ENCODE measurements at regions not wholly inside any gene's neighbourhood (a gene's known extent, or its start where the extent isn't known, plus 50 kb on each side); places are given as distances from the start of the nearest gene placed in this dataset.

GRCh38 chr2:239704737-239705136, 303.9 kb upstream of the HDAC4 start:
- Histone ChIP-seq H3K27me3 (ENCODE audit: insufficient read depth, low read length) (no peaks in the 10 kb centered on the region), H3K9me3 (ENCODE audit: insufficient read depth, low read depth, low read length) (peaks cover 7% of the 10 kb centered on the region; the same call in 1 of the 2 replicates), H3K4me1 (ENCODE audit: insufficient read depth, low read length) (no peaks in the 10 kb centered on the region), H3K27ac (ENCODE audit: low read depth, low read length) (no peak overlapping the region), H3K9ac (ENCODE audit: low read depth, low read length) (no peak overlapping the region), H3K36me3 (ENCODE audit: insufficient read depth, low read length) (no peaks in the 10 kb centered on the region), H3K4me3 (ENCODE audit: low read length) (no peak overlapping the region)
- WGBS: 97% methylated on average over 6 of the region's 6 CpGs

- H3K27ac ChIP-seq (ENCODE audit: low read depth, low read length): no peak overlapping the region
- peaks cover 7% of the 10 kb centered on the region; the same call in 1 of the 2 replicates for H3K9me3 ChIP-seq (ENCODE audit: insufficient read depth, low read depth, low read length)
- 90% methylated on average over 3 of the region's 3 CpGs for WGBS
- H3K27me3 ChIP-seq (ENCODE audit: insufficient read depth, low read length): no peaks in the 10 kb centered on the region
- H3K4me1 ChIP-seq (ENCODE audit: insufficient read depth, low read length): no peaks in the 10 kb centered on the region
- H3K9ac ChIP-seq (ENCODE audit: low read depth, low read length): no peak overlapping the region
- H3K36me3 ChIP-seq (ENCODE audit: insufficient read depth, low read length): no peaks in the 10 kb centered on the region
- no peak overlapping the region for H3K4me3 ChIP-seq (ENCODE audit: low read length)
Observed at GRCh38 chr2:239703834-239704233, 303.0 kb upstream of the HDAC4 start.

DNA sequence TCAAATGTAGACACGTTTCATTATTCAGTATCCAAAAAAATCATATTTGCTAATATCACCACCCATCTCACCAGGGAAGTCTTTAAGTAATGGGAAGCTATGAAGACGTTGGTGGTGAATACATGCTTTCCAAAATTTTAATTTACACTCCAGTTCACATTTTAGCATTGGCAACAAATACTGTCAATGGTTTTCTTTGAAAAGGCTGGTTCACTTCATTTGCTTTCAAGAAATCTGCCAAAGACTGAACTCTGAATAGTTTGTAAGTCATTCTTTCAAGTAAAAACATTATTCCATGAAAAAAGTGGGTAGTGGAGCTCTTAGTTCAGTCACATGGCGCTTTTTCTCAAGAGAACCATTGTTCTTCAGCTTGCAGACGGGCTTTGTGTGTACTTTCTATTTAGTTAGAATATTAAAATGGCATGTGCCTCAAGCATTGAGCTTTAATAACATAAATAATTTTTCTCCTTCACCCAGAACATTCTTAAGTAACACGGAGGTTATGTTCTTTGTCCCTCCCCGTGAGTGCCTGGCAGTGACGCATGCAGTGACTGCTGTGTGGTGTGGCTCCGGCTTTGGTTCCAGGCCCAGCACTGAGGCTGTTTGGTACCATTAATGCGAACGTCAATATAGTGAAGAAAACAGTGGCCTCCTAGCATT, 300.0 kb upstream of the HDAC4 start:
- WGBS: 92% methylated on average over 8 of the region's 10 CpGs
- H3K9me3 ChIP-seq (ENCODE audit: insufficient read depth, low read depth, low read length): peaks cover 7% of the 10 kb centered on the region; the same call in 1 of the 2 replicates
- H3K4me3 ChIP-seq (ENCODE audit: low read length): no peak overlapping the region
- H3K27me3 ChIP-seq (ENCODE audit: insufficient read depth, low read length): no peaks in the 10 kb centered on the region
- H3K36me3 ChIP-seq (ENCODE audit: insufficient read depth, low read length): no peaks in the 10 kb centered on the region
- no peaks in the 10 kb centered on the region for H3K4me1 ChIP-seq (ENCODE audit: insufficient read depth, low read length)
- no peak overlapping the region for H3K27ac ChIP-seq (ENCODE audit: low read depth, low read length)
- H3K9ac ChIP-seq (ENCODE audit: low read depth, low read length): no peak overlapping the region

DNA sequence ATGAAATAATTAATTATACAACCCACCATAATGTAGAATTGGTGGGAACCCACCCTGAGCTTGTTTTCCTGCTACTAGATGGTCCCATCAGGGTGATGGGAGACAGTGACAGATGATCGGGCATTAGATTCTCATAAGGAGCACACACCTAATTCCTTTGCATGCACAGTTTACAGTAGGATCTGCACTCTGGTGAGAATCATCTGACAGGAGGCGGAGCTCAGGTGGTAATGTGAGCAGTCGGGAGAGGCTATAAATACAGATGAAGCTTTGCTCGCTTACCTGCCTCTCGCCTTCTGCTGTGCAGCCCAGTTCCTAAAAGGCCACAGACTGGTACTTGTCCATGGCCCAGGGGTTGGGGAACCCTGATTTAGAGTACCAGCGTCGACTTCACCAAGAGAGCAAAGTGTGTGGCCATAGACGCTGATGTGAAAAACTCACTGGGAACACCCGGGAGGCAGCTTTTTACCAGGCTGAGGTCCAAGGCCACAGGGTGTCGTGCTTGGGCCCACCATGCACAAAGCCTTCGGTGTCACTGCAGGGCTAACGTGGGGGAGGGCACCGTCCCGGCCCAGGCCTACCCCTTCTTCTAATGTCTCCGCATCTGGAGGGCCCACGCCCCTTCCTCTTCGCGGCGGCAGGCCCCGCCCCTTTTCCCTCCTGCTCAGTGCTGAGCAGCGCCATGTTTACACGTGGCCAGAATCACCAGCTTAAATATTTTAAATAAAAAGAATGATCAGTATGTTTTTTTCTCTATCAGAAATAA, 296.8 kb upstream of the HDAC4 start:
- H3K9me3 ChIP-seq (ENCODE audit: insufficient read depth, low read depth, low read length): no peaks in the 10 kb centered on the region
- WGBS: 90% methylated on average over 20 of the region's 22 CpGs
- no peak overlapping the region for H3K4me3 ChIP-seq (ENCODE audit: low read length)
- no peaks in the 10 kb centered on the region for H3K27me3 ChIP-seq (ENCODE audit: insufficient read depth, low read length)
- no peaks in the 10 kb centered on the region for H3K4me1 ChIP-seq (ENCODE audit: insufficient read depth, low read length)
- no peak overlapping the region for H3K27ac ChIP-seq (ENCODE audit: low read depth, low read length)
- no peaks in the 10 kb centered on the region for H3K36me3 ChIP-seq (ENCODE audit: insufficient read depth, low read length)
- H3K9ac ChIP-seq (ENCODE audit: low read depth, low read length): no peak overlapping the region

DNA sequence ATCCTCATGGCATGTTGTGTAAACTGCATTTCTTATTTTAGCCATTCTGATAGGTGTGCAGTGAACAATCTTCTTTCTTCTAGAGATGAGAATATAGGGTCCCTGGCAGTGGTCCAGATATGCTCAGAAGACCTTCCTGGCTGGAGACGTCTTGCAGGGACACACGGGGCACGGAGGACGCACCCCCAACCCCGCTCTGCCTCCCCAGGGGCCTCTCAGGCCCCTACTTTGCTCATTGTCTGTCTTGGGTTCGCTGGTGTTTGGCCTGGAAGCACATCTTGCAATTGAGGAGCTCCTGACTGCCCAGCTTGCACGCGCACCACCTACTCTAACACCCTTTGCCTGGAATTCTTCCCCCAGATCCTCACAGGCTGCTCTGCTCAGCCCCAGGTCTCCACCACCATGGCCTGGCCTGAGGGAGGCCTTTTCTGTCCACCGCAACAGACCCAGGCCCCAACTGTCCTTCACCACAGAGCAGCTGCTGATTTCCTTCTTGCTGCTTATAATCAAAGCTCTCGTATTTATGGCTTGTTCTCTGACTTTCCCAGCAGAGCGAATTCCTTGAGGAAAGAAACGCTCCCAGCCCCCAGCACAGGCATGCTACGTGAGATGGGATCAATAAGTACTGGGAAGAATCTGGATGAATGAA, 295.9 kb upstream of the HDAC4 start:
- H3K27ac ChIP-seq (ENCODE audit: low read depth, low read length): no peak overlapping the region
- no peak overlapping the region for H3K9ac ChIP-seq (ENCODE audit: low read depth, low read length)
- H3K4me1 ChIP-seq (ENCODE audit: insufficient read depth, low read length): no peaks in the 10 kb centered on the region
- H3K27me3 ChIP-seq (ENCODE audit: insufficient read depth, low read length): no peaks in the 10 kb centered on the region
- no peak overlapping the region for H3K4me3 ChIP-seq (ENCODE audit: low read length)
- H3K36me3 ChIP-seq (ENCODE audit: insufficient read depth, low read length): no peaks in the 10 kb centered on the region
- WGBS: 89% methylated on average over 13 of the region's 13 CpGs
- H3K9me3 ChIP-seq (ENCODE audit: insufficient read depth, low read depth, low read length): no peaks in the 10 kb centered on the region

- Histone ChIP-seq H3K27me3 (ENCODE audit: insufficient read depth, low read length) (no peaks in the 10 kb centered on the region), H3K4me1 (ENCODE audit: insufficient read depth, low read length) (no peaks in the 10 kb centered on the region), H3K36me3 (ENCODE audit: insufficient read depth, low read length) (no peaks in the 10 kb centered on the region), H3K9me3 (ENCODE audit: insufficient read depth, low read depth, low read length) (no peaks in the 10 kb centered on the region), H3K9ac (ENCODE audit: low read depth, low read length) (no peak overlapping the region), H3K4me3 (ENCODE audit: low read length) (no peak overlapping the region), H3K27ac (ENCODE audit: low read depth, low read length) (no peak overlapping the region)
- 96% methylated on average over 14 of the region's 14 CpGs for WGBS
Observed at GRCh38 chr2:239695728-239696240, 295.0 kb upstream of the HDAC4 start.

GRCh38 chr2:239695106-239695727, 294.4 kb upstream of the HDAC4 start:
- no peaks in the 10 kb centered on the region for H3K9me3 ChIP-seq (ENCODE audit: insufficient read depth, low read depth, low read length)
- no peaks in the 10 kb centered on the region for H3K27me3 ChIP-seq (ENCODE audit: insufficient read depth, low read length)
- H3K9ac ChIP-seq (ENCODE audit: low read depth, low read length): no peak overlapping the region
- no peaks in the 10 kb centered on the region for H3K4me1 ChIP-seq (ENCODE audit: insufficient read depth, low read length)
- no peak overlapping the region for H3K4me3 ChIP-seq (ENCODE audit: low read length)
- H3K36me3 ChIP-seq (ENCODE audit: insufficient read depth, low read length): no peaks in the 10 kb centered on the region
- WGBS: 97% methylated on average over 6 of the region's 6 CpGs
- no peak overlapping the region for H3K27ac ChIP-seq (ENCODE audit: low read depth, low read length)

- Histone ChIP-seq H3K4me1 (ENCODE audit: insufficient read depth, low read length) (no peaks in the 10 kb centered on the region), H3K27ac (ENCODE audit: low read depth, low read length) (no peak overlapping the region), H3K36me3 (ENCODE audit: insufficient read depth, low read length) (no peaks in the 10 kb centered on the region), H3K9me3 (ENCODE audit: insufficient read depth, low read depth, low read length) (no peaks in the 10 kb centered on the region), H3K27me3 (ENCODE audit: insufficient read depth, low read length) (no peaks in the 10 kb centered on the region), H3K9ac (ENCODE audit: low read depth, low read length) (no peak overlapping the region), H3K4me3 (ENCODE audit: low read length) (no peak overlapping the region)
- 73% methylated on average over 4 of the region's 4 CpGs for WGBS
Observed at GRCh38 chr2:239694487-239694886, 293.7 kb upstream of the HDAC4 start.

- no peaks in the 10 kb centered on the region for H3K27me3 ChIP-seq (ENCODE audit: insufficient read depth, low read length)
- no peak overlapping the region for H3K4me3 ChIP-seq (ENCODE audit: low read length)
- no peaks in the 10 kb centered on the region for H3K4me1 ChIP-seq (ENCODE audit: insufficient read depth, low read length)
- H3K9me3 ChIP-seq (ENCODE audit: insufficient read depth, low read depth, low read length): no peaks in the 10 kb centered on the region
- H3K36me3 ChIP-seq (ENCODE audit: insufficient read depth, low read length): no peaks in the 10 kb centered on the region
- 97% methylated on average over 9 of the region's 9 CpGs for WGBS
- H3K9ac ChIP-seq (ENCODE audit: low read depth, low read length): no peak overlapping the region
- no peak overlapping the region for H3K27ac ChIP-seq (ENCODE audit: low read depth, low read length)
Observed at GRCh38 chr2:239693761-239694415, 293.1 kb upstream of the HDAC4 start.

GRCh38 chr2:239693330-239693729, 292.5 kb upstream of the HDAC4 start:
- no peaks in the 10 kb centered on the region for H3K9me3 ChIP-seq (ENCODE audit: insufficient read depth, low read depth, low read length)
- H3K9ac ChIP-seq (ENCODE audit: low read depth, low read length): no peak overlapping the region
- no peak overlapping the region for H3K27ac ChIP-seq (ENCODE audit: low read depth, low read length)
- no peak overlapping the region for H3K4me3 ChIP-seq (ENCODE audit: low read length)
- H3K27me3 ChIP-seq (ENCODE audit: insufficient read depth, low read length): no peaks in the 10 kb centered on the region
- no peaks in the 10 kb centered on the region for H3K36me3 ChIP-seq (ENCODE audit: insufficient read depth, low read length)
- WGBS: 96% methylated on average over 11 of the region's 11 CpGs
- no peaks in the 10 kb centered on the region for H3K4me1 ChIP-seq (ENCODE audit: insufficient read depth, low read length)

All from HUES64 (cell line).